ENCODE measurements at regions not wholly inside any gene's neighbourhood (a gene's known extent, or its start where the extent isn't known, plus 50 kb on each side); places are given as distances from the start of the nearest gene placed in this dataset.

DNA sequence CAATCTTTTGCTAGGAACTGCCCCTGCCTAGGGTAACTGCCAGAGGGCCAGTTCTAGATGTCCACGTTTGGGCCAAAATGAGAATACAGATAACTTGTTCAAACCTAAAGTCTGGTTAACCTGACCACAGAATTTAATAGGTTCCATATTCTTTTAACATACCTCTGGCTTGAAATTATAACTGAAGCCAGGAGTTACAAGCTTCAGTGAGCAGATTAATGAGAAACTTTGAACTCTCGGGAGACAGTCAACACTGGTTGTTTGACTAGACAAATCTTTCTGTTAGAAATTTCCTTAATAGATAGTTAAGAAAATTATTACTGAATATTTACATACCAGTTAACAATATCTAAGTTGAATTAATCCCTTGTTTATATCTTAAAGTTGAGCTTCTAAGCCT, 110.0 kb upstream of the KLF7 start:
- TF ChIP-seq, protein P1, sequence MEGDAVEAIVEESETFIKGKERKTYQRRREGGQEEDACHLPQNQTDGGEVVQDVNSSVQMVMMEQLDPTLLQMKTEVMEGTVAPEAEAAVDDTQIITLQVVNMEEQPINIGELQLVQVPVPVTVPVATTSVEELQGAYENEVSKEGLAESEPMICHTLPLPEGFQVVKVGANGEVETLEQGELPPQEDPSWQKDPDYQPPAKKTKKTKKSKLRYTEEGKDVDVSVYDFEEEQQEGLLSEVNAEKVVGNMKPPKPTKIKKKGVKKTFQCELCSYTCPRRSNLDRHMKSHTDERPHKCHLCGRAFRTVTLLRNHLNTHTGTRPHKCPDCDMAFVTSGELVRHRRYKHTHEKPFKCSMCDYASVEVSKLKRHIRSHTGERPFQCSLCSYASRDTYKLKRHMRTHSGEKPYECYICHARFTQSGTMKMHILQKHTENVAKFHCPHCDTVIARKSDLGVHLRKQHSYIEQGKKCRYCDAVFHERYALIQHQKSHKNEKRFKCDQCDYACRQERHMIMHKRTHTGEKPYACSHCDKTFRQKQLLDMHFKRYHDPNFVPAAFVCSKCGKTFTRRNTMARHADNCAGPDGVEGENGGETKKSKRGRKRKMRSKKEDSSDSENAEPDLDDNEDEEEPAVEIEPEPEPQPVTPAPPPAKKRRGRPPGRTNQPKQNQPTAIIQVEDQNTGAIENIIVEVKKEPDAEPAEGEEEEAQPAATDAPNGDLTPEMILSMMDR (IDR thresholded peaks at IDR 0.05), result no peak
- no peak for TF ChIP-seq POLR2A (IDR thresholded peaks at IDR 0.05)

Data from thyroid gland (tissue), 4 donors.